ENCODE measurements at regions not wholly inside any gene's neighbourhood (a gene's known extent, or its start where the extent isn't known, plus 50 kb on each side); places are given as distances from the start of the nearest gene placed in this dataset.
A peak's percentile ranks its signal among the peaks of the same experiment; 100 is the strongest.

GRCh38 chr7:136359333-136359903 lies 382.3 kb upstream of the MTPN start:
- ATAC-seq (no peak), DNase-seq (ENCODE audit: missing footprints) (no peak)
- intact Hi-C loops (cut with DNase I), result no loop called here

DNA sequence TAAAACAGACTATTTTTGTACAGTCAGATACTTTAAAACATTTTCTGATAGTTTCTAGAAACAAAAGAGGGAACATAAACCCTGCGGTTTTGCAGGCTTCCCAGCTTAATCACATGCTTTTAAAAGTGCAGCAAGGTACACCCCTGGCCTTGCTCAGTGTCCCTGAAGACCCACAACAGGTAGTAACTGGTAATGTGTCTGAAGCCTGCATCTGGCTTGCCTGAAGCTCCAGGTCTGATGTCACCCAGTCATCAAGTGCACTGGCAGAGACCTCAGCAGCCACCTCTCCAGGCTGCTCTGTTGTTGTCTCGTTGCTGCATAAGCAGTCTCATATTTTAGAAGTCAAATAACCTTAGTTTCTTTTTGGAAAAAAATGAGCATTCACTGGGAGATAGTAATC lies 376.1 kb upstream of the MTPN start:
- intact Hi-C loops (cut with DNase I), result no loop called here
- no peak for DNase-seq (ENCODE audit: missing footprints)
- ATAC-seq, result no peak

GRCh38 chr7:136348542-136349192 lies 371.5 kb upstream of the MTPN start:
- ATAC-seq (peak; percentile 86), DNase-seq (ENCODE audit: missing footprints) (peak; percentile 64)
- intact Hi-C loops (cut with DNase I), result no loop called here

DNA sequence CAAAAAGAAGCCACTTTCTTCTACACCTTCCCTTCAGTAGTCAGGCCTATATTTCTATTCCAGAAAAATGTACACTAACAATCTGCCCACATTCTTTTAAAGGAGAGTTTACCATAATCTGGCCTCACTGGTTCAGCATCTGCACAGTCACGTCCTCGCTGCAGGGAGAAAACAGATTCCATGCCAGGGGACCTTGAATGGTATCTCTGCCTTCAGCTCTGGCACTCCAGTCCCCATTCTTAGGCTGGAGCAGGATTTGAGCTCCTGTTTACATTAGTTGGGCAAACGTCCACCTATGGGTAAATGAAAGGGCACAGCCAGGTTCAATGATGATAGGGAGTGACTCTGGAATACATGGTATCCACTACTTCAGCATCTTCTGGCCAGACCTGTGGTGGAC lies 371.0 kb upstream of the MTPN start:
- DNase-seq (ENCODE audit: missing footprints) (no peak), ATAC-seq (peak; percentile 51)
- intact Hi-C loops (cut with DNase I), result no loop called here

DNA sequence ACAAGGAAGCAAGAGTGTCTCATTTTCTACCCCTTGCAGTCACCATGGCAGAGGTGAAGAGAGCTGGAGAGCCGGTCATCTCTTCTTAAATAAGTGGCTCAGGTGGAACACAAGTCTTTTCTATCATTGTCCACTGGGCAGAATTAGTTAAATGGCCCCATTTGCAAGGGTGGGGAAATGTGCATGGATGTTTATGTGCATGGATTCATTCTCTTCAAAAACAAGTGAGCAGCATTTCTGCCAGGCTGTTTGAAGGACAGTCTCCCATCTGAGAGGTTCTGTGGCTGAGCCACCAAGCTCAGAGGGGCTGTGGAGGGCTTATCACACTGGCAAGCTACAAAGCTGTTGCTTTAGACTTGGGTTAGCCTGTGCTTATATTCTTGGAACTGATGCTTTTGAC lies 370.3 kb upstream of the MTPN start:
- ATAC-seq, result no peak
- intact Hi-C loops (cut with DNase I), result no loop called here
- no peak for DNase-seq (ENCODE audit: missing footprints)

DNA sequence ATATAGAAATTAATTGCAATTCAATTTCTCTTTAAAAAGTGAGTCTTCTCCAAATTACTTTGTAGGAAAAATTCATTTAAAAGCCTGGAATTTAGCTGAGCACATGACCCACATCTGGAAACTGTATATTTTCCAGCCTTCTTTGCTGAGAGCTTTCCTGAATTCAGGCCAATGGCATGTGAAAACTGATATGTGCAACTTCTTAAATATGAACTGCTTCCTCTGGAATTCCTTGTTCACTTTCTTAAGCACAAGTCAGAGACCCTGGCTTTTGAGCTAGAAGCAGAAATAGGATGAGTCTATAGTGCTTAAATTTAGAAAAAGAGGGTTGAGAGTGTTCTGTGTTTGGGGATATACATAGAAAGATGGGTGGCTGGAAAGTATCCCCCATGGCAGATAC lies 365.1 kb upstream of the MTPN start:
- intact Hi-C loops (cut with DNase I), result no loop called here
- DNase-seq (ENCODE audit: missing footprints) (no peak), ATAC-seq (no peak)

GRCh38 chr7:136339464-136339863 lies 362.3 kb upstream of the MTPN start:
- intact Hi-C loops (cut with DNase I), result no loop called here
- ATAC-seq, result no peak

GRCh38 chr7:136336932-136337331 lies 359.8 kb upstream of the MTPN start:
- DNase-seq (ENCODE audit: missing footprints) (no peak), ATAC-seq (no peak)
- intact Hi-C loops (cut with DNase I), result no loop called here

More at GRCh38 chr7:136339464-136339863, 362.3 kb upstream of the MTPN start:
- no peak for DNase-seq (ENCODE audit: missing footprints)

DNA sequence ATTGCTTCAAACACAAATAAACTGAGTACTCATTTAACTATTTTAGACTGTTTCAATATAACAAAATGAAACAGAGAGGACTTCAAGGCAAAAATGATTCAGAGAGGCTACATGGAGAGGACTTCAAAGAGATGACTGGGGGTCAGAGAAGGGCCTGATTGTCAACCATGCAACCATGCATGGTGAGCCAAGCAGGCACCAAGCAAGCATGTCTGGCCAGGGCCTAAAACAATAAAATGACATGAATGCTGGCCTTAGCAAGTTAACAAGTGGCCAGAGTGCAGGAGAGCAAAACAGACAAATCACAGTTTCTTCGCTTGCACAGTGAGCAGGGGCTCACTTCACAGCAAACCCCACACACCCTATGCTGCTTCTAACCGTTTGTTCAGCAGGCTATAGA lies 356.5 kb upstream of the MTPN start:
- intact Hi-C loops (cut with DNase I), result no loop called here
- ATAC-seq (no peak), DNase-seq (ENCODE audit: missing footprints) (no peak)

DNA sequence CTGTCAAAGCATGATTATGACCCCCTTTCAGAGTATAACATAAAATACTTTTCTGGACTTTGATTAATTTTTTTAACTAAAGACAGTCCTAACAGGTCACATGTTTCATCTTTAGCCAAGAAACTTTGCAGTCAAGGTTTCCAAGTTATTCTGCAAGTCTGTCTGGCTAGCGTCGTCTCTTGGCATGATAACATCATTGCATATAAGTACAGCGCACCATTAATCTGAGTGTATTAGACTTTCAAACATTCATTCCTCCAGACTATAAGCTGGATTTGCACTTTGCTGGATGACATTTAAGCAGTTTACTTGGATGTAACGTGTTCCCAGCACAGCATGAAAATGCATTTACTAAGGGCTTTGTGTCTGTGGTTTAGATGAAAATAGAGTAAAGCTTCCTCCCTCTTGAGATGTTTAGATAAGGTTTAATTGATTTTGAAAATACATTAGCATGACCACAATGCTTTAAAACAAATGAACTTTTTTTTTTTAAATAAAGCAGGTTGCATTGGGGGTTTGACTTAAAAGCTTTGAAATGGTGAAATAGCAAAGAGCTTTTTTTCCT lies 349.0 kb upstream of the MTPN start:
- intact Hi-C loops (cut with DNase I), result no loop called here
- DNase-seq (ENCODE audit: missing footprints) (no peak), ATAC-seq (no peak)

GRCh38 chr7:136325578-136325977 lies 348.4 kb upstream of the MTPN start:
- intact Hi-C loops (cut with DNase I), result no loop called here
- no peak for ATAC-seq

DNA sequence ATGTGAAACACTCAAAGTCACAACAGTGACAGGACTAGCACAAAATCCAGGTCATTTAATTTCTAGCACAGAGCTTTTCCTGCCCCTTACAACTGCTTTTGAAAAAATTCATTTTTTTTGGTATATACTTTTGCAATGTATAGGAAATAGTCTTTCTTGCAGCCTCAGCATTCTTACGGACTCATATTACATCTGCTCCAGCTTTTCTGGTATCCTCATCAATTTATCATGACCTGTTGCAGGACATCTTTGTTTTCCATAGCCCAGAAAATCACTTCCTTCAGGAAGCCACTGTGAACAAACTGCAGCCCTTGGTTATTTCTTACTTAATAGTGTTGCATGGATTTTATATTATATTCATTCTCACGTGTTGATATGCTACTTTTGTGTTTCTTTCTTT lies 347.9 kb upstream of the MTPN start:
- ATAC-seq, result no peak
- intact Hi-C loops (cut with DNase I), result no loop called here
- no peak for DNase-seq (ENCODE audit: missing footprints)

More at GRCh38 chr7:136325578-136325977, 348.4 kb upstream of the MTPN start:
- no peak for DNase-seq (ENCODE audit: missing footprints)

DNA sequence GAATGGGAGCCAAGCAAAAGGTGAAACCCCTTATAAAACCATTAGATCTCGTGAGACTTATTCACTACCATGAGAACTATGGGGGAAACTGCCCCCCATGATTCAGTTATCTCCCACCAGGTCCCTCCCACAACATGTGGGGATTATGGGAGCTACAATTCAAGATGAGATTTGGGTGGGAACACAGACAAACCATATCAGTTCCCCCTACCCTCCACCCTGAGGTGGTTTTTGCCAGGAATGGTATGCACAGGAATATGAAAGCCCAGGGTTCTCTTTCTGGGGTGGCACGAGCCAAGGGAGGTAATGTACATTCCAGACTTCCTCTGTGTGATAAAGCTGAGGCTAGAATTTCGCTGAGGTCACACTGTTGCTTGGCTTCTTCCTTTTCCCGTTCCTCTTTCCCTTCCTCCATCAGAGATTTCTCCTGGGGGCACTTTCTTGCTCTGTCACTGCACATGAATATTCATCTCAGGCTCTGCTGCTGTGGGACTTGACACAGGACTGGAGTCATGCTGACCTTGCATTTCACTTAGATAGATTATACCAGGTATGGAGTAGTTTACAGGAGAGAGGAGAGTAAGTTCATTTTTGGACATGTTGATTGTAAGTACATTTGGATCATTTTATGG lies 347.0 kb upstream of the MTPN start:
- DNase-seq (ENCODE audit: missing footprints) (no peak), ATAC-seq (no peak)
- intact Hi-C loops (cut with DNase I), result no loop called here

GRCh38 chr7:136312592-136312991 lies 335.4 kb upstream of the MTPN start:
- intact Hi-C loops (cut with DNase I), result no loop called here
- DNase-seq (ENCODE audit: missing footprints) (no peak), ATAC-seq (no peak)

GRCh38 chr7:136309407-136309806 lies 332.2 kb upstream of the MTPN start:
- DNase-seq (ENCODE audit: missing footprints) (no peak), ATAC-seq (no peak)
- intact Hi-C loops (cut with DNase I), result no loop called here

- no peak for ATAC-seq
- intact Hi-C loops (cut with DNase I), result no loop called here
Observed at GRCh38 chr7:136308230-136308629, 331.1 kb upstream of the MTPN start.

GRCh38 chr7:136303162-136303561 lies 326.0 kb upstream of the MTPN start:
- ATAC-seq (no peak), DNase-seq (ENCODE audit: missing footprints) (no peak)
- intact Hi-C loops (cut with DNase I), result no loop called here

More at GRCh38 chr7:136308230-136308629, 331.1 kb upstream of the MTPN start:
- no peak for DNase-seq (ENCODE audit: missing footprints)

DNA sequence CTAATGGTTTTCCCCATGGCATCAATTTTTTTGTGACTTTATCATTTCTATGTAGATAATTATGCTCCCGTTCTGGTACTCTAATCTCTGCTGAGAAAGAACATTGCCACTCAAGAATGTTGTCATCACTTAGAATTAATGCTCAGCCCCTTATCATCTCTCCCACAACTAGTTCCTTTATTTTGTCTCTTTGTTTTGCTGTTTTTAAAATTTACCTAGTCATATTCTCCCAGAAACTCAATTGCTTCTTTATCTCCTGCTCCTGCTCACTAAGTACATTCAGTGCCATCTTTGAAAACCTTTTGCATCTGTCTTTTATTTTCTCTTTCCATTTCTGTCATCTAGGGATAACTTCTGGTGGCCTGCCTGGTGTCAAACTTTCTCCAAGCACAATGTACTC lies 324.9 kb upstream of the MTPN start:
- intact Hi-C loops (cut with DNase I), result no loop called here
- ATAC-seq, result no peak
- DNase-seq (ENCODE audit: missing footprints), result no peak

DNA sequence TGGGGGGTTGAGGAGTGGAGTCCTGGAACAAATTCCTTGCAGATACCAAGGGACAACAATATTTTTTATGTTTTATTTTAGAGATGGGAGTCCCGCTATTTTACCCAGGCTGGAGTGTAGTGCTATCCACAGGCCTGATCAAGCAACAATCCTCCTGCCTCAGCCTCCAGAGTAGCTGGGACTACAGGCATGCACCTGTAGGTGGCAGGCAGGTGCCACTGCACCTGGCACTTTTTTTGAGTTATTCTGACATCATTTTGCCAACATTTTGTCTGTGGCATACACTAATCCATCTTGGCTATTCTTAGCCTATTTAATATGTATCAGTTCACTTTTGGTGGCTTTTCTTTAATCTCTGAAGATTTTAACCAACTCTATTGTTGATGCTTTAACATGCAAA lies 317.8 kb upstream of the MTPN start:
- ATAC-seq, result no peak
- DNase-seq (ENCODE audit: missing footprints), result no peak
- intact Hi-C loops (cut with DNase I), result no loop called here

DNA sequence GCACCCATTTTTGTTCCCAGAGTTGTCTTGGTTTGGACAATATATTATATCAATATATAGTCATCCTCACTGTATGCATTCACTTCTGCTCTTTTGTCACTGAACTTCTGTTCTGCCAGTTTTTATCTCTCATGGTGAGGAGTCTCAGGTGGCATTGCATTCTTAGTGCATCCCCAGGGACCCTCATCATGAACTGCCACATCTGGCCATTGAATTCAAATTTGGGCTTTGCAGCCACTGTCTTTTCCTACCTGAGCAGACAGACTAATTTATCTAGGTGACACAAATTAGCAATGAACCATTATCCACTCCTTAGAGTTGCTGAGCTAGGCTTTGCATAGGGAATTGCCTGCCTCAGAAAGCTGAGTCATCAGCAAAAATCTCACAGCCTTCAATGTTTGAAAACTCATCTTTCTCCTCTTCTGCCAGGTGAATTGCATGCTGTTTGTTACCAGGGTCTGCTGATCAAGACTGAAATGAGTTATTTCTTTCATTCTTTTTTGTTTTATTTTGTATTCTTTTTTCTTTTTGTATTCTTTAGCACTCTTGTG lies 316.8 kb upstream of the MTPN start:
- ATAC-seq, result no peak
- intact Hi-C loops (cut with DNase I), result no loop called here
- no peak for DNase-seq (ENCODE audit: missing footprints)
